Peyer's patch (tissue), 4 donors: ENCODE measurements at regions not wholly inside any gene's neighbourhood (a gene's known extent, or its start where the extent isn't known, plus 50 kb on each side); places are given as distances from the start of the nearest gene placed in this dataset.
"Not testable (repeated sequence)": the region's sequence is repeated elsewhere in the genome, so short reads cannot be mapped to it uniquely, and the experiment has no call there.

Source experiments
- DNase-seq, 3 donors: peaks; one replicate each; pipeline ENCODE4 v3.0.0-alpha.2; 2017 to 2019
- H3K27ac ChIP-seq, 4 donors: fragments of 200-600 bp; sonication (generic); one replicate each; pipeline ENCODE4 v1.5.1; 2016 to 2019
- H3K27me3 ChIP-seq, 2 donors: fragments of 200-600 bp; sonication (generic); one replicate each; pipeline ENCODE4 v1.5.1; 2019
- H3K36me3 ChIP-seq, 3 donors: fragments of 200-600 bp; sonication (generic); one replicate each; pipeline ENCODE4 v1.5.1; 2016 to 2019
- H3K4me1 ChIP-seq, 4 donors: fragments of 200-600 bp; sonication (generic); one replicate each; pipeline ENCODE4 v1.5.1; 2016 to 2019
- H3K4me3 ChIP-seq, 4 donors: fragments of 200-600 bp; sonication (generic); 1 replicate in 3 of 4; 2 replicates in 1 of 4; pipeline ENCODE4 v1.5.1; 2016 to 2019; ENCODE audit warnings: mild to moderate bottlenecking in 1 of 4
- H3K9me3 ChIP-seq, 4 donors: fragments of 200-600 bp; sonication (generic); one replicate each; pipeline ENCODE4 v1.5.1; 2016 to 2019; ENCODE audit warnings: mild to moderate bottlenecking in 1 of 4
- CTCF ChIP-seq, 6 experiments: fragments of 450-650 bp in 4 of 6; fragments of 200-600 bp in 2 of 6; sonication (generic) in 1 of 6; IDR thresholded peaks; one replicate each; pipeline ENCODE4 v1.5.1; 2017 to 2019; ENCODE audit warnings: antibody characterized with exemption in 6 of 6, mild to moderate bottlenecking in 3 of 6, moderate library complexity in 1 of 6
- POLR2A ChIP-seq, 2 donors: fragments of 450-650 bp; IDR thresholded peaks; one replicate each; pipeline ENCODE4 v1.5.1; 2017; ENCODE audit warnings: antibody characterized with exemption in 2 of 2, mild to moderate bottlenecking in 2 of 2, moderate library complexity in 2 of 2

GRCh38 chr12:58326534-58326933 is 385.2 kb downstream of the ATP23 start:
- no peak overlapping the region for H3K4me3 ChIP-seq
- H3K27me3 ChIP-seq = no peaks in the 10 kb centered on the region
- H3K36me3 ChIP-seq = no peaks in the 10 kb centered on the region
- no peak for DNase-seq
- no peaks in the 10 kb centered on the region for H3K9me3 ChIP-seq
- no peaks in the 10 kb centered on the region for H3K4me1 ChIP-seq
- TF ChIP-seq POLR2A (IDR thresholded peaks at IDR 0.05) (no peak), CTCF (IDR thresholded peaks at IDR 0.05) (no peak)
- no peak overlapping the region for H3K27ac ChIP-seq

DNA sequence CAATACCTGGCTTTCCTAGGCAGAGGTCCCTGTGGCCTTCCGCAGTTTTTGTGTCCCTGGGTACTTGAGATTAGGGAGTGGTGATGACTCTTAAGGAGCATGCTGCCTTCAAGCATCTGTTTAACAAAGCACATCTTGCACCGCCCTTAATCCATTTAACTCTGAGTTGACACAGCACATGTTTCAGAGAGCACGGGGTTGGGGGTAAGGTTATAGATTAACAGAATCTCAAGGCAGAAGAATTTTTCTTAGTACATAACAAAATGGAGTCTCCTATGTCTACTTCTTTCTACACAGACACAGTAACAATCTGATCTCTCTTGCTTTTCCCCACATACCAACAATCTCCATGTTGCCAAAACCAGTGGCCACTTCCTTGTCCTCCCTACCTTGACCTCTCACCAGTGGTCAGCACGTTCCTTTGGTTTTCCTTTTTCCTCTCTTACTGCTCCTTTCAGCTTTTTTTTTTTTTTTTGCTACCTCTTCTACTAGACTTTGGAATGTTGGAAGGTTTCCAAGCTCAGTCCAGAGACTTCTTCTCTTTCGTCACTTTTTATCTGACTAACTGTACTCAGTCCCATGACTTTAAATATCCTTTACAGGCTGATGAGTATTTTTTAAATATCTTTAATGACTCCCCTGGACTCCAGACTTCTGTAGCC is 395.3 kb downstream of the ATP23 start:
- H3K27ac ChIP-seq, DNase-seq: not testable (repeated sequence)

GRCh38 chr12:58337539-58337938 is 396.2 kb downstream of the ATP23 start:
- not testable (repeated sequence) for H3K9me3 ChIP-seq, H3K27ac ChIP-seq, H3K4me1 ChIP-seq, H3K4me3 ChIP-seq, H3K27me3 ChIP-seq, DNase-seq, H3K36me3 ChIP-seq

More for the DNA sequence above, 395.3 kb downstream of the ATP23 start:
- not testable (repeated sequence) for H3K36me3 ChIP-seq, H3K27me3 ChIP-seq, H3K4me3 ChIP-seq, H3K4me1 ChIP-seq, H3K9me3 ChIP-seq

- no peak for TF ChIP-seq CTCF (IDR thresholded peaks at IDR 0.05)
- no peak for TF ChIP-seq POLR2A (IDR thresholded peaks at IDR 0.05)
- DNase-seq = no peak
- Histone ChIP-seq H3K36me3 (no peaks in the 10 kb centered on the region), H3K9me3 (no peaks in the 10 kb centered on the region), H3K4me1 (no peaks in the 10 kb centered on the region), H3K4me3 (no peak overlapping the region), H3K27ac (no peak overlapping the region), H3K27me3 (no peaks in the 10 kb centered on the region)
Measured at GRCh38 chr12:58341791-58342190, 400.4 kb downstream of the ATP23 start.

GRCh38 chr12:58342736-58343135 is 401.4 kb downstream of the ATP23 start:
- Histone ChIP-seq H3K9me3 (no peaks in the 10 kb centered on the region), H3K27me3 (no peaks in the 10 kb centered on the region), H3K4me1 (no peaks in the 10 kb centered on the region), H3K4me3 (no peak overlapping the region), H3K36me3 (no peaks in the 10 kb centered on the region), H3K27ac (no peak overlapping the region)
- TF ChIP-seq CTCF (IDR thresholded peaks at IDR 0.05) (no peak), POLR2A (IDR thresholded peaks at IDR 0.05) (no peak)
- DNase-seq = no peak

DNA sequence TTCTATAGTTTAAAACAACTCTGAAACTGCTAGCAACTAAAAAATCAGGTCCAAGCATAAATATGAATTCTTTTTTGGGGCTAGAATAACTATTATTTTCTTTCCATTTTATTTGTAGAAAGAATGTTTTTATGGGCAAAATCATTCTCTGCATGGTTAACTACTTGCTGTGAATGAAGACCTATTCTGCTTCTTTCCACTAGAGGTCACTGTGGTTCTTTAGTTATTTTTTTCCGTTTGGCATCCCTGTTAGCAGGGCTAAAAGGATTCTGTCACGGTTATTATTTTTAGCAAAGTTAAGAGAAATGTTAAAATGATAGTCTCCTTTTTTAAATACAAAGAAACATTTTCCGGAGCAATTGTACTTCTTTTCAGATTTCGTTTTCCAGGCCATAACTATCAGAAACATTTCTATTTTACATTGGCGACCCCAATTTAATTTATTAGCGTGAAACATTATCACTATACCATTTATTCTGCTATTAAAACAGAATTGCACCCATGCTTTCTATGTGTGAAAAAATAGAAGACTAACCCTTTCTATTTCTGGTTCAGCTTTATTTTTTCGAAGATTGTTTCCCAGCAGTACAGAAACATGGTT is 404.8 kb downstream of the ATP23 start:
- Histone ChIP-seq H3K9me3 (no peaks in the 10 kb centered on the region), H3K36me3 (no peaks in the 10 kb centered on the region), H3K4me1 (no peaks in the 10 kb centered on the region), H3K27ac (no peak overlapping the region), H3K27me3 (no peaks in the 10 kb centered on the region), H3K4me3 (no peak overlapping the region)
- no peak for DNase-seq
- peak; percentile 51 to 80 (median 78) for TF ChIP-seq CTCF (IDR thresholded peaks at IDR 0.05)
- TF ChIP-seq POLR2A (IDR thresholded peaks at IDR 0.05) = no peak

- H3K27me3 ChIP-seq = no peaks in the 10 kb centered on the region
- no peak for TF ChIP-seq CTCF (IDR thresholded peaks at IDR 0.05)
- no peak for TF ChIP-seq POLR2A (IDR thresholded peaks at IDR 0.05)
- no peak overlapping the region for H3K4me3 ChIP-seq
- no peaks in the 10 kb centered on the region for H3K4me1 ChIP-seq
- H3K36me3 ChIP-seq = no peaks in the 10 kb centered on the region
- H3K27ac ChIP-seq = no peak overlapping the region
- DNase-seq = no peak
- no peaks in the 10 kb centered on the region for H3K9me3 ChIP-seq
Measured at GRCh38 chr12:58347188-58347587, 405.8 kb downstream of the ATP23 start.
